Endothelial cell (in vitro differentiated cells): ENCODE measurements at regions not wholly inside any gene's neighbourhood (a gene's known extent, or its start where the extent isn't known, plus 50 kb on each side); places are given as distances from the start of the nearest gene placed in this dataset.

Source experiments
- DNase-seq: peaks from one replicate; pipeline ENCODE4 v3.0.0; 2021; ENCODE audit warnings: low spot score
- H3K27ac Mint-ChIP-seq: one replicate; pipeline ENCODE4 v1.8.0; 2021; ENCODE audit warnings: mixed read lengths, inconsistent platforms; ENCODE audit not compliant: unreplicated experiment
- H3K27me3 Mint-ChIP-seq: one replicate; pipeline ENCODE4 v1.8.0; 2021; ENCODE audit warnings: mild to moderate bottlenecking, moderate library complexity, mixed read lengths, inconsistent platforms; ENCODE audit not compliant: unreplicated experiment
- H3K36me3 Mint-ChIP-seq: one replicate; pipeline ENCODE4 v1.8.0; 2021; ENCODE audit warnings: mild to moderate bottlenecking, low read depth, mixed read lengths, inconsistent platforms; ENCODE audit not compliant: unreplicated experiment
- H3K4me1 Mint-ChIP-seq: one replicate; pipeline ENCODE4 v1.8.0; 2021; ENCODE audit warnings: mild to moderate bottlenecking, mixed read lengths, inconsistent platforms; ENCODE audit not compliant: unreplicated experiment
- H3K4me3 Mint-ChIP-seq: one replicate; pipeline ENCODE4 v1.8.0; 2021; ENCODE audit warnings: mild to moderate bottlenecking, mixed read lengths, inconsistent platforms; ENCODE audit not compliant: unreplicated experiment
- H3K9me3 Mint-ChIP-seq: one replicate; pipeline ENCODE4 v1.8.0; 2021; ENCODE audit warnings: mixed read lengths, inconsistent platforms; ENCODE audit not compliant: unreplicated experiment
- CTCF ChIP-seq: fragments of 200-600 bp; sonication (generic); IDR thresholded peaks from one replicate; pipeline ENCODE4 v1.5.0; 2021; ENCODE audit warnings: antibody characterized with exemption; ENCODE audit not compliant: unreplicated experiment

- Mint-ChIP-seq H3K27ac (no peak overlapping the region), H3K36me3 (no peaks in the 10 kb centered on the region), H3K4me3 (no peak overlapping the region), H3K27me3 (peaks cover 2% of the 10 kb centered on the region), H3K9me3 (no peaks in the 10 kb centered on the region), H3K4me1 (peaks cover 32% of the 10 kb centered on the region)
- TF ChIP-seq CTCF = no peak
- DNase-seq = no peak
Measured at GRCh38 chr20:22771706-22772105, 187.3 kb upstream of the FOXA2 start.

- no peak overlapping the region for H3K4me3 Mint-ChIP-seq
- DNase-seq = no peak
Measured at GRCh38 chr20:22773344-22773743, 189.0 kb upstream of the FOXA2 start.

GRCh38 chr20:22775256-22775655 is 190.9 kb upstream of the FOXA2 start:
- Mint-ChIP-seq H3K4me1 (peaks cover 32% of the 10 kb centered on the region), H3K4me3 (no peak overlapping the region), H3K9me3 (no peaks in the 10 kb centered on the region), H3K27me3 (peaks cover 2% of the 10 kb centered on the region), H3K36me3 (no peaks in the 10 kb centered on the region), H3K27ac (no peak overlapping the region)
- DNase-seq = no peak
- TF ChIP-seq CTCF = no peak

More at GRCh38 chr20:22773344-22773743, 189.0 kb upstream of the FOXA2 start:
- Mint-ChIP-seq H3K9me3 (no peaks in the 10 kb centered on the region), H3K36me3 (no peaks in the 10 kb centered on the region), H3K27me3 (peaks cover 2% of the 10 kb centered on the region), H3K27ac (peak overlapping the region; percentile 32), H3K4me1 (peaks cover 32% of the 10 kb centered on the region)
- TF ChIP-seq CTCF = no peak

- DNase-seq = no peak
- no peak overlapping the region for H3K4me3 Mint-ChIP-seq
- H3K4me1 Mint-ChIP-seq = peaks cover 31% of the 10 kb centered on the region
- no peaks in the 10 kb centered on the region for H3K9me3 Mint-ChIP-seq
- H3K36me3 Mint-ChIP-seq = no peaks in the 10 kb centered on the region
- H3K27me3 Mint-ChIP-seq = peaks cover 2% of the 10 kb centered on the region
- TF ChIP-seq CTCF = no peak
- no peak overlapping the region for H3K27ac Mint-ChIP-seq
Measured at GRCh38 chr20:22775671-22776139, 191.3 kb upstream of the FOXA2 start.

- no peak overlapping the region for H3K4me3 Mint-ChIP-seq
- H3K36me3 Mint-ChIP-seq = no peaks in the 10 kb centered on the region
- TF ChIP-seq CTCF = no peak
- H3K27ac Mint-ChIP-seq = no peak overlapping the region
- H3K9me3 Mint-ChIP-seq = no peaks in the 10 kb centered on the region
- peaks cover 2% of the 10 kb centered on the region for H3K27me3 Mint-ChIP-seq
- H3K4me1 Mint-ChIP-seq = peaks cover 27% of the 10 kb centered on the region
- DNase-seq = no peak
Measured at GRCh38 chr20:22776369-22776768, 192.0 kb upstream of the FOXA2 start.
